Sigmoid colon (tissue), 6 donors: ENCODE measurements at regions not wholly inside any gene's neighbourhood (a gene's known extent, or its start where the extent isn't known, plus 50 kb on each side); places are given as distances from the start of the nearest gene placed in this dataset.

ENCODE experiments used
- DNase-seq: peaks from one replicate; pipeline ENCODE4 v3.0.0-alpha.2; 2019
- H3K27ac ChIP-seq, 4 donors: fragments of 200-600 bp; sonication (generic); one replicate each; pipeline ENCODE4 v1.5.1; 2016 to 2019; ENCODE audit warnings: mild to moderate bottlenecking in 1 of 4
- H3K27me3 ChIP-seq, 3 donors: fragments of 200-600 bp; sonication (generic); one replicate each; pipeline ENCODE4 v1.5.1; 2019; ENCODE audit warnings: mild to moderate bottlenecking in 1 of 3
- H3K36me3 ChIP-seq, 4 donors: fragments of 200-600 bp; sonication (generic); one replicate each; pipeline ENCODE4 v1.5.1; 2016 to 2019
- H3K4me1 ChIP-seq, 4 donors: fragments of 200-600 bp; sonication (generic); one replicate each; pipeline ENCODE4 v1.5.1; 2017 to 2019
- H3K4me3 ChIP-seq, 4 donors: fragments of 200-600 bp; sonication (generic); one replicate each; pipeline ENCODE4 v1.5.1; 2017 to 2019; ENCODE audit warnings: mild to moderate bottlenecking in 2 of 4, moderate library complexity in 1 of 4
- H3K9me3 ChIP-seq, 4 donors: fragments of 200-600 bp in 3 of 4; sonication (generic) in 3 of 4; one replicate each; pipeline versions ENCODE4 v1.5.1 to v1.6.1; 2013 to 2019
- CTCF ChIP-seq, 4 experiments: fragments of 450-650 bp in 3 of 4; fragments of 200-600 bp in 1 of 4; IDR thresholded peaks; one replicate each; pipeline ENCODE4 v1.5.1; 2016 to 2019; ENCODE audit warnings: antibody characterized with exemption in 4 of 4, mild to moderate bottlenecking in 3 of 4, moderate library complexity in 2 of 4
- EP300 ChIP-seq, 4 donors: sonication (generic); formaldehyde crosslinking; IDR thresholded peaks; one replicate each; pipeline ENCODE4 v1.6.1; 2017; ENCODE audit warnings: antibody characterized with exemption in 4 of 4
- POLR2A ChIP-seq, 2 donors: fragments of 450-650 bp; IDR thresholded peaks; one replicate each; pipeline ENCODE4 v1.6.1; 2016; ENCODE audit warnings: antibody characterized with exemption in 2 of 2, mild to moderate bottlenecking in 2 of 2, moderate library complexity in 2 of 2
- POLR2AphosphoS5 ChIP-seq, 4 donors: sonication (generic); formaldehyde crosslinking; IDR thresholded peaks; one replicate each; pipeline ENCODE4 v1.6.1; 2017; ENCODE audit warnings: antibody characterized with exemption in 4 of 4
- WGBS, 2 donors: extraction: QIAGEN DNeasy Blood & Tissue Kit; methylation state at CpG; one replicate each; pipeline ENCODE4 v1.1.7; 2013; 5-methylcytosine and 5-hydroxymethylcytosine counted together
- intact Hi-C: fragments of 100-400 bp; cut with DNase I; formaldehyde crosslinking; loops from one replicate; pipeline ENCODE4 v1.15.1; 2023
- donor health status: healthy with polysubstance abuse.
- donor health status: healthy.

GRCh38 chr3:109596991-109597390 lies 259.6 kb upstream of the DPPA4 start:
- no peak overlapping the region for H3K4me3 ChIP-seq
- intact Hi-C loops: no loop called here
- 79 to 86% methylated on average over 4 of the region's 4 CpGs for WGBS, 2 donors
- H3K27me3 ChIP-seq: no peaks in the 10 kb centered on the region
- no peak for DNase-seq
- no peaks in the 10 kb centered on the region for H3K4me1 ChIP-seq
- TF ChIP-seq EP300 (IDR thresholded peaks at IDR 0.05) (no peak), CTCF (IDR thresholded peaks at IDR 0.05) (no peak)
- H3K9me3 ChIP-seq: peaks cover 0 to 5% (median 0%) of the 10 kb centered on the region in 4 donors
- H3K36me3 ChIP-seq: no peaks in the 10 kb centered on the region
- H3K27ac ChIP-seq: no peak overlapping the region

GRCh38 chr3:109597444-109597843 lies 260.1 kb upstream of the DPPA4 start:
- WGBS, 2 donors: 61 to 81% methylated on average over 3 of the region's 3 CpGs
- no peak overlapping the region for H3K27ac ChIP-seq
- H3K9me3 ChIP-seq: peaks cover 0 to 5% (median 0%) of the 10 kb centered on the region in 4 donors
- TF ChIP-seq CTCF (IDR thresholded peaks at IDR 0.05) (no peak), POLR2A (IDR thresholded peaks at IDR 0.05) (no peak), POLR2AphosphoS5 (IDR thresholded peaks at IDR 0.05) (no peak), EP300 (IDR thresholded peaks at IDR 0.05) (no peak)
- H3K4me3 ChIP-seq: no peak overlapping the region
- intact Hi-C loops: no loop called here
- no peaks in the 10 kb centered on the region for H3K27me3 ChIP-seq
- H3K36me3 ChIP-seq: no peaks in the 10 kb centered on the region
- no peak for DNase-seq
- no peaks in the 10 kb centered on the region for H3K4me1 ChIP-seq

- H3K36me3 ChIP-seq: no peaks in the 10 kb centered on the region
- no peak for DNase-seq
- H3K9me3 ChIP-seq: no peaks in the 10 kb centered on the region
- no peaks in the 10 kb centered on the region for H3K27me3 ChIP-seq
- intact Hi-C loops: no loop called here
- no peak overlapping the region for H3K27ac ChIP-seq
- WGBS, 2 donors: 84 to 87% methylated on average over 1 of the region's 1 CpG
- no peak overlapping the region for H3K4me3 ChIP-seq
- no peaks in the 10 kb centered on the region for H3K4me1 ChIP-seq
- TF ChIP-seq POLR2A (IDR thresholded peaks at IDR 0.05): no peak
- no peak for TF ChIP-seq EP300 (IDR thresholded peaks at IDR 0.05)
- TF ChIP-seq POLR2AphosphoS5 (IDR thresholded peaks at IDR 0.05): no peak
- TF ChIP-seq CTCF (IDR thresholded peaks at IDR 0.05): no peak
Measured at GRCh38 chr3:109607897-109608296, 270.6 kb upstream of the DPPA4 start.

GRCh38 chr3:109608574-109608973 lies 271.2 kb upstream of the DPPA4 start:
- intact Hi-C loops: no loop called here

More at GRCh38 chr3:109608574-109608973, 271.2 kb upstream of the DPPA4 start:
- TF ChIP-seq CTCF (IDR thresholded peaks at IDR 0.05) (no peak), POLR2A (IDR thresholded peaks at IDR 0.05) (no peak), EP300 (IDR thresholded peaks at IDR 0.05) (no peak), POLR2AphosphoS5 (IDR thresholded peaks at IDR 0.05) (no peak)
- no peaks in the 10 kb centered on the region for H3K4me1 ChIP-seq
- H3K27me3 ChIP-seq: no peaks in the 10 kb centered on the region
- H3K36me3 ChIP-seq: no peaks in the 10 kb centered on the region
- H3K9me3 ChIP-seq: no peaks in the 10 kb centered on the region
- no peak for DNase-seq
- H3K4me3 ChIP-seq: no peak overlapping the region
- WGBS, 2 donors: 77 to 79% methylated on average over 9 of the region's 9 CpGs
- H3K27ac ChIP-seq: no peak overlapping the region
